MM.1S (cell line): ENCODE measurements at regions not wholly inside any gene's neighbourhood (a gene's known extent, or its start where the extent isn't known, plus 50 kb on each side); places are given as distances from the start of the nearest gene placed in this dataset.

Experiments
- EZH2 ChIP-seq: fragments of 300-600 bp; sonication (generic); optimal IDR thresholded peaks from 2 replicates; pipeline ENCODE3; 2017; ENCODE audit warnings: low read depth, mild to moderate bottlenecking, antibody characterized with exemption, low read length, mixed read lengths
- EZH2phosphoT487 ChIP-seq: fragments of 300-600 bp; sonication (generic); IDR thresholded peaks from 2 replicates; pipeline ENCODE4 v1.6.1; 2018; ENCODE audit warnings: antibody characterized with exemption, low read length
- TF ChIP-seq, protein P1 (sequence below): fragments of 300-600 bp; sonication (generic); IDR thresholded peaks from 2 replicates; pipeline ENCODE4 v1.5.1; 2016; ENCODE audit warnings: antibody characterized with exemption, low read length, mixed read lengths

DNA sequence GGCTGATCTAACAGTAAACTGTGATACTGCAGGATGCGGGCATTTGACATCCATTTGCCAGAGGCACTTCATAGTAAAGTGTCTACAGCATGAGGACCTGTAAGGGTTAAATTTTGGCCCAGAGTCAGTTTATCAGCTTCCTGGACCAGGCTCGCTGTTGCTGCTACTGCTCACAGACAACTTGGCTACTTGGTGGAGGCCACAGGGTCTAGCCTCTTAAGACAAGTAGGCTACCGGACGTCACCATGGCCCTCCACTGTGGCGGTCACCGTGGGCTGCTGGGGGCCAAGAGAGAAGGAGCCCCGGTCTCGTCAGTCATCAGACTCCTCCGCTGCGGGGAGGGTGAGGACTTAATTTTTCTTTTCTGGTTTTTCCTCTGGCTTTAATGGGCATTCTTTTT lies 117.3 kb upstream of the PZP start:
- TF ChIP-seq, protein P1, sequence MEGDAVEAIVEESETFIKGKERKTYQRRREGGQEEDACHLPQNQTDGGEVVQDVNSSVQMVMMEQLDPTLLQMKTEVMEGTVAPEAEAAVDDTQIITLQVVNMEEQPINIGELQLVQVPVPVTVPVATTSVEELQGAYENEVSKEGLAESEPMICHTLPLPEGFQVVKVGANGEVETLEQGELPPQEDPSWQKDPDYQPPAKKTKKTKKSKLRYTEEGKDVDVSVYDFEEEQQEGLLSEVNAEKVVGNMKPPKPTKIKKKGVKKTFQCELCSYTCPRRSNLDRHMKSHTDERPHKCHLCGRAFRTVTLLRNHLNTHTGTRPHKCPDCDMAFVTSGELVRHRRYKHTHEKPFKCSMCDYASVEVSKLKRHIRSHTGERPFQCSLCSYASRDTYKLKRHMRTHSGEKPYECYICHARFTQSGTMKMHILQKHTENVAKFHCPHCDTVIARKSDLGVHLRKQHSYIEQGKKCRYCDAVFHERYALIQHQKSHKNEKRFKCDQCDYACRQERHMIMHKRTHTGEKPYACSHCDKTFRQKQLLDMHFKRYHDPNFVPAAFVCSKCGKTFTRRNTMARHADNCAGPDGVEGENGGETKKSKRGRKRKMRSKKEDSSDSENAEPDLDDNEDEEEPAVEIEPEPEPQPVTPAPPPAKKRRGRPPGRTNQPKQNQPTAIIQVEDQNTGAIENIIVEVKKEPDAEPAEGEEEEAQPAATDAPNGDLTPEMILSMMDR: no peak
- TF ChIP-seq EZH2: no peak
- TF ChIP-seq EZH2phosphoT487: no peak
